Spleen (tissue), 11 donors: ENCODE measurements at regions not wholly inside any gene's neighbourhood (a gene's known extent, or its start where the extent isn't known, plus 50 kb on each side); places are given as distances from the start of the nearest gene placed in this dataset.
"Not testable (repeated sequence)": the region's sequence is repeated elsewhere in the genome, so short reads cannot be mapped to it uniquely, and the experiment has no call there.

Experiments
- DNase-seq: peaks from one replicate; pipeline ENCODE4 v3.0.0-alpha.2; 2020
- H3K27ac ChIP-seq, 8 donors: fragments of 200-600 bp; sonication (generic) in 7 of 8; 1 replicate in 4 of 8; 2 replicates in 4 of 8; pipeline versions ENCODE4 v1.5.0 to v1.8.0; 2016 to 2021; ENCODE audit warnings: inconsistent platforms in 4 of 8, mild to moderate bottlenecking in 4 of 8, moderate library complexity in 1 of 8
- H3K27me3 ChIP-seq, 7 donors: fragments of 200-600 bp; sonication (generic) in 6 of 7; replicated peaks in 1 of 7; 1 replicate in 4 of 7; 2 replicates in 3 of 7; pipeline versions ENCODE4 v1.5.0 to v1.8.0; 2016 to 2021; ENCODE audit warnings: inconsistent platforms in 3 of 7, mild to moderate bottlenecking in 1 of 7
- H3K36me3 ChIP-seq, 6 donors: fragments of 200-600 bp; sonication (generic) in 5 of 6; 1 replicate in 4 of 6; 2 replicates in 2 of 6; pipeline versions ENCODE4 v1.5.0 to v1.8.0; 2016 to 2021; ENCODE audit warnings: inconsistent platforms in 2 of 6
- H3K4me1 ChIP-seq, 6 donors: fragments of 200-600 bp; sonication (generic) in 5 of 6; 1 replicate in 3 of 6; 2 replicates in 3 of 6; pipeline versions ENCODE4 v1.5.0 to v1.8.0; 2016 to 2021; ENCODE audit warnings: inconsistent platforms in 3 of 6
- H3K4me3 ChIP-seq, 8 donors: fragments of 200-600 bp; sonication (generic) in 7 of 8; 1 replicate in 4 of 8; 2 replicates in 4 of 8; pipeline versions ENCODE4 v1.5.0 to v1.8.0; 2016 to 2021; ENCODE audit warnings: inconsistent platforms in 4 of 8, mild to moderate bottlenecking in 4 of 8, moderate library complexity in 2 of 8
- H3K9me3 ChIP-seq, 8 donors: fragments of 200-600 bp; sonication (generic) in 7 of 8; 1 replicate in 4 of 8; 2 replicates in 4 of 8; pipeline versions ENCODE4 v1.5.0 to v1.8.0; 2016 to 2021; ENCODE audit warnings: inconsistent platforms in 4 of 8
- CTCF ChIP-seq, 11 experiments: fragments of 200-600 bp in 7 of 11; fragments of 450-650 bp in 4 of 11; sonication (generic) in 4 of 11; IDR thresholded peaks in 8 of 11; conservative IDR thresholded peaks in 3 of 11; 1 replicate in 7 of 11; 2 replicates in 4 of 11; pipeline versions ENCODE4 v1.4.0 to v1.8.0; 2016 to 2021; ENCODE audit warnings: antibody characterized with exemption in 11 of 11, inconsistent platforms in 4 of 11, mild to moderate bottlenecking in 1 of 11
- POLR2A ChIP-seq, 3 donors: fragments of 450-650 bp; IDR thresholded peaks; one replicate each; pipeline ENCODE4 v1.5.1; 2017; ENCODE audit warnings: antibody characterized with exemption in 3 of 3, mild to moderate bottlenecking in 1 of 3
- POLR2AphosphoS5 ChIP-seq, 3 donors: sonication (generic); formaldehyde crosslinking; IDR thresholded peaks; one replicate each; pipeline ENCODE4 v1.5.1; 2017; ENCODE audit warnings: antibody characterized with exemption in 3 of 3
- WGBS, 5 donors: extraction: QIAGEN DNeasy Blood & Tissue Kit in 3 of 5; methylation state at CpG; one replicate each; pipeline versions ENCODE4 v1.1.5 to v1.1.7; 2013 to 2018; 5-methylcytosine and 5-hydroxymethylcytosine counted together
- intact Hi-C: fragments of 100-400 bp; cut with DNase I; formaldehyde crosslinking; loops from one replicate; pipeline ENCODE4 v1.15.0; 2023; ENCODE audit warnings: low total_unique reads
- donor health status: healthy with polysubstance abuse.
- donor health status: DM: no; HTN: no; CAD: no; lungs with moderate emphysema.
- donor health status: DM: no; HTN: no; CAD: no.
- donor health status: Bipolar disorder and iron deficiency.
- donor health status: healthy.
- donor health status: DM: no; HTN: no; CAD: no.
- donor health status: DM: yes; HTN: yes; CAD: no.

- no peaks in the 10 kb centered on the region for H3K4me1 ChIP-seq
- H3K36me3 ChIP-seq: no peaks in the 10 kb centered on the region
- WGBS, 5 donors: 79 to 92% (median 88%) methylated on average over 1 of the region's 1 CpG
- peaks cover 0 to 11% (median 0%) of the 10 kb centered on the region in 8 donors for H3K9me3 ChIP-seq
- no peak for DNase-seq
- no peak for TF ChIP-seq CTCF (IDR thresholded peaks at IDR 0.05 in 8 of 11, conservative IDR thresholded peaks at IDR 0.05 in 3 of 11)
- TF ChIP-seq POLR2A (IDR thresholded peaks at IDR 0.05): no peak
- TF ChIP-seq POLR2AphosphoS5 (IDR thresholded peaks at IDR 0.05): no peak
- H3K4me3 ChIP-seq: no peak overlapping the region
- intact Hi-C loops: no loop called here
- H3K27me3 ChIP-seq: no peaks in the 10 kb centered on the region
- H3K27ac ChIP-seq: no peak overlapping the region
These were observed 570.4 kb upstream of the EYS start for GRCh38 chr6:66277400-66277799.

GRCh38 chr6:66265737-66266136 lies 558.7 kb upstream of the EYS start:
- Histone ChIP-seq H3K4me1 (no peaks in the 10 kb centered on the region), H3K4me3 (no peak overlapping the region), H3K9me3 (peaks cover 0 to 19% (median 2%) of the 10 kb centered on the region in 8 donors), H3K27ac (no peak overlapping the region), H3K27me3 (no peaks in the 10 kb centered on the region), H3K36me3 (no peaks in the 10 kb centered on the region)
- WGBS, 5 donors: 36 to 58% (median 42%) methylated on average over 1 of the region's 1 CpG
- TF ChIP-seq CTCF (IDR thresholded peaks at IDR 0.05 in 8 of 11, conservative IDR thresholded peaks at IDR 0.05 in 3 of 11): no peak
- TF ChIP-seq POLR2A (IDR thresholded peaks at IDR 0.05): no peak
- no peak for TF ChIP-seq POLR2AphosphoS5 (IDR thresholded peaks at IDR 0.05)
- DNase-seq: no peak
- intact Hi-C loops: no loop called here

- no peak for DNase-seq
- 65 to 78% (median 69%) methylated on average over 4 of the region's 4 CpGs for WGBS, 5 donors
- Histone ChIP-seq H3K4me1 (no peaks in the 10 kb centered on the region), H3K4me3 (no peak overlapping the region), H3K36me3 (no peaks in the 10 kb centered on the region), H3K27ac (no peak overlapping the region), H3K27me3 (no peaks in the 10 kb centered on the region), H3K9me3 (peaks cover 0 to 30% (median 12%) of the 10 kb centered on the region in 8 donors)
- TF ChIP-seq POLR2A (IDR thresholded peaks at IDR 0.05) (no peak), POLR2AphosphoS5 (IDR thresholded peaks at IDR 0.05) (no peak), CTCF (IDR thresholded peaks at IDR 0.05 in 8 of 11, conservative IDR thresholded peaks at IDR 0.05 in 3 of 11) (no peak)
- intact Hi-C loops: no loop called here
These were observed 557.4 kb upstream of the EYS start for GRCh38 chr6:66264376-66264775.

- 87 to 92% (median 89%) methylated on average over 6 of the region's 6 CpGs for WGBS, 5 donors
- H3K4me3 ChIP-seq, H3K36me3 ChIP-seq, H3K27ac ChIP-seq, H3K27me3 ChIP-seq, DNase-seq, H3K4me1 ChIP-seq, intact Hi-C loops: not testable (repeated sequence)
- peaks cover 0 to 71% (median 50%) of the 10 kb centered on the region in 8 donors for H3K9me3 ChIP-seq
These were observed 551.9 kb upstream of the EYS start for GRCh38 chr6:66258731-66259487.
